ENCODE measurements at regions not wholly inside any gene's neighbourhood (a gene's known extent, or its start where the extent isn't known, plus 50 kb on each side); places are given as distances from the start of the nearest gene placed in this dataset.

DNA sequence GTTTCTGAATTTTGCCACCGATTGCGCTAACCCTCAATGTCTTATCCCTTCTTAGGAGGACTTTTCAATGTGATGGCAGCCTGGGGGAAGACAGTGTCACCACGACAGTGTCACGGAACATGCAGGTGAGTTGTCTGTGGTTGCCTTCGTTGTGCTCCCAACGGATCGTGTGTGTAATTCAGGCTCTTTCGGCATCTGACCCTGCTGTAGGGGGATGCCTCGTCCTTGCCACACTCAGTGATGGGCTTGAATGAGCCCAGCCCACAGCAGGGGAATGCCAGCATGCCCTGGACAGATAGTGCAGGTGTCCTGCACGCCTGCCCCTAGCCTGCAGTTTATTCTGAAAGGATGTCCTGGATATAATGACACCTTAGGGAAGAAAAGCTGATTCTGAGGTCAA is 123.8 kb upstream of the RTL1 start:
- Histone ChIP-seq H3K4me3 (ENCODE audit: low read depth, low read length) (no peak overlapping the region), H3K27ac (no peak overlapping the region), H3K36me3 (replicated peaks) (peaks cover 52% of the 10 kb centered on the region), H3K27me3 (replicated peaks) (no peaks in the 10 kb centered on the region)
- TF ChIP-seq, protein P1, sequence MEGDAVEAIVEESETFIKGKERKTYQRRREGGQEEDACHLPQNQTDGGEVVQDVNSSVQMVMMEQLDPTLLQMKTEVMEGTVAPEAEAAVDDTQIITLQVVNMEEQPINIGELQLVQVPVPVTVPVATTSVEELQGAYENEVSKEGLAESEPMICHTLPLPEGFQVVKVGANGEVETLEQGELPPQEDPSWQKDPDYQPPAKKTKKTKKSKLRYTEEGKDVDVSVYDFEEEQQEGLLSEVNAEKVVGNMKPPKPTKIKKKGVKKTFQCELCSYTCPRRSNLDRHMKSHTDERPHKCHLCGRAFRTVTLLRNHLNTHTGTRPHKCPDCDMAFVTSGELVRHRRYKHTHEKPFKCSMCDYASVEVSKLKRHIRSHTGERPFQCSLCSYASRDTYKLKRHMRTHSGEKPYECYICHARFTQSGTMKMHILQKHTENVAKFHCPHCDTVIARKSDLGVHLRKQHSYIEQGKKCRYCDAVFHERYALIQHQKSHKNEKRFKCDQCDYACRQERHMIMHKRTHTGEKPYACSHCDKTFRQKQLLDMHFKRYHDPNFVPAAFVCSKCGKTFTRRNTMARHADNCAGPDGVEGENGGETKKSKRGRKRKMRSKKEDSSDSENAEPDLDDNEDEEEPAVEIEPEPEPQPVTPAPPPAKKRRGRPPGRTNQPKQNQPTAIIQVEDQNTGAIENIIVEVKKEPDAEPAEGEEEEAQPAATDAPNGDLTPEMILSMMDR (IDR thresholded peaks at IDR 0.05; ENCODE audit: low read depth, low read length, missing control alignments): no peak
- no peak for DNase-seq
- in situ Hi-C loops (cut with HindIII; ENCODE audit: low pct_ligation_motif_present, low sequenced_read_pairs): no loop called here

DNA sequence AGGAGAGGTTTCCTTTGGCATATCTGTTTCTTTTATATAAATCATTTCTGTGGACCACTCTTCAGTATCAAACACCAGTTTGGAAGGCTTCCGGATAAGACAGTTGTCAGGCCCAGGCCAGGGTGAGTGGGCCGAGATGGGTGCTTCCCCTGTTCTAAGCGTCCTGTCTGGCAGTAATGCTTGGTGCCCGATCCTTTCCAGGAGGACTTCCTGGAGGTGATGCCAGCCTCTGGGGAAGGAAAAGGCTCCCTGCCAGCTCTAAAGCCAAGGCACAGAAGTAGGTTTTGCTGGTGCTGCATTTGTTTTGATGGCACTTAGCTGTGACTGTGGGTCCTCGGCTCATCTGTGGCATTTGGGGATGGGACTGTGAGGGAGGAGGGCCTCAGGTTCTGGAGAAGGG is 124.4 kb upstream of the RTL1 start:
- DNase-seq: no peak
- Histone ChIP-seq H3K36me3 (replicated peaks) (peaks cover 57% of the 10 kb centered on the region), H3K4me3 (ENCODE audit: low read depth, low read length) (no peak overlapping the region), H3K27ac (no peak overlapping the region), H3K27me3 (replicated peaks) (no peaks in the 10 kb centered on the region)
- in situ Hi-C loops (cut with HindIII; ENCODE audit: low pct_ligation_motif_present, low sequenced_read_pairs): no loop called here
- TF ChIP-seq, protein P1 (IDR thresholded peaks at IDR 0.05; ENCODE audit: low read depth, low read length, missing control alignments): no peak

DNA sequence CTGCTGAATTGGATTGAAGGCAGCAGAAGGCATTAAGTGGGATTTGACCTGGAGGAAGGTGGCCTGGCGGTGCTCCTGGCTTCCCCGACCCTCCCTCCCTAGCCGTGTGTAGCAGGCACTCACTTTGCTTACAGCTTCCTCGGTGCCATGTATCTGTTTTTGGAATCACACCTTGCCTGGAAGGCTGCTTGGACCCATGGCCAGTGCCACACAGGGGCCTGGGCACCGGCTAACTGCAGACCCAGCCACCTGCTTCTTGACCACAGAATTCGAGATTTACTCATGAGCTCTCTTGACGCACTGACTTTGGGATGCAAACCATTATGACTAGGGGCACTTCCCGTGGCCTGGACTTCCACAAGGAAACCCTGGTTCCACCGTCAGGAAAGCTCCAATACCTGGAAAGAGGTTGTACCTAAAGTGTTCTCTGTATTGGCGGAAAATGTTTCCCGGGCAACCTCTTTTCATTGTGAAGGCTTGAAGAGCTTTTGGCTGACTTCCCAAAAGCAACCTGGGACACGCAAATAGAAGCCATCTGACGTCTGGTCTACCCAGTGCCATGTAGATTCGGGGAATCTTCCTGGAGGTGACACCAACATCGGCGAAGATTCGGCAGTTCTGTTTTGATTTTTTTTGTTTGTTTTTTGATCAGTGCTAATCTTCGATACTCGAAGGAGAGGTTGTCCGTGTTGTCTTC is 125.6 kb upstream of the RTL1 start:
- in situ Hi-C loops (cut with HindIII; ENCODE audit: low pct_ligation_motif_present, low sequenced_read_pairs): no loop called here
- Histone ChIP-seq H3K4me3 (ENCODE audit: low read depth, low read length) (no peak overlapping the region), H3K27me3 (replicated peaks) (no peaks in the 10 kb centered on the region), H3K27ac (no peak overlapping the region), H3K36me3 (replicated peaks) (peaks cover 54% of the 10 kb centered on the region)
- DNase-seq: no peak
- TF ChIP-seq, protein P1 (IDR thresholded peaks at IDR 0.05; ENCODE audit: low read depth, low read length, missing control alignments): no peak

DNA sequence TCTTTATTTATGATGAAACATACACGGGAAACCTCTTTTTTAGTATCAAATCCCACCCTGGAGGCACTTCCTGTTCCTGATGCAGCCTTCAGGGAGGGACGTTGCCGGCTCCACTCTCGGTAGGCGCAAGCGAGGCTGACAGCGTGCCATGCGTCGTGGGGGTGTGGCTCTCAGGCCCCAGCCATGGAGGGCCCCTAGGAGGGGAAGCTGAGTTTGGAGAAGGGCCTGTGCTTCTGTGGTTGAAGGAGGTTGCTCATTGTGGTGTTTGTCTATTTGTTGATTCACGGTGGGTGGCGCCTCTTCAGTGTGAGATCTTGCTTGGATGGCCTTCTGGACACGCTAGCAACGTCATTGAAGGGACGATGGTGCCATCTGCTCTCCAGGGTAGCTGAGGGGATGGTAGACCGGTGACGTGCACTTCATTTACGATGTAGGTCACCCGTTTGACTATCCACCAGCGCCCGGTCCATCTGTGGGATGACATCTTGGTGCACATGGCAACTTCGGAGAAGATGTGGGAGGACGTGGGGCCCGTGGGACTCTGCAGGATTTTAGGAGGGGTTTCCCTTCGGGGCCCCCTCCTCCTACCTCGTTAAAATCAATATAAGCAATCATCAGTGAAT is 126.3 kb upstream of the RTL1 start:
- H3K27me3 ChIP-seq (replicated peaks): no peaks in the 10 kb centered on the region
- in situ Hi-C loops (cut with HindIII; ENCODE audit: low pct_ligation_motif_present, low sequenced_read_pairs): no loop called here

DNA sequence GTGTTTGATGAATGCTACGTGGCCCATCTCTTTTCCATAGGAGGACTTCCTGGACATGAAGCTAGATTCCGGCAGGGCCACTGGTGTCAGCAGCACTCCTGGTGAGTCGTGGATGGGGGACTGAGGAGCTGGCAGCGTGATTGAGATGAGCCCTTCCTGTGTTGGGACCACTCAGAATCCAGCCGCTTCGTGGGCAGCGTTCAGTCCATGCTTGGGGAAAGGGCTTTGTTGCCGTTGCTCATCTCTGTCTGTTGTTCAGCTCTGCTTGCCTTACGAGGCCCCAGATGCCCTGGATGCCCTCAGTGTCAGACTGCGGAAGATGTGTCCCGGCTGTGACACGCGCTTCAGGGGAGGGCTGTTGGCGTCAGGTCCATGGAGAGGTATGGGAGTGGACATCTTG is 127.1 kb upstream of the RTL1 start:
- Histone ChIP-seq H3K27ac (no peak overlapping the region), H3K27me3 (replicated peaks) (no peaks in the 10 kb centered on the region), H3K36me3 (replicated peaks) (peaks cover 54% of the 10 kb centered on the region), H3K4me3 (ENCODE audit: low read depth, low read length) (no peak overlapping the region)
- no peak for DNase-seq
- in situ Hi-C loops (cut with HindIII; ENCODE audit: low pct_ligation_motif_present, low sequenced_read_pairs): no loop called here
- TF ChIP-seq, protein P1 (IDR thresholded peaks at IDR 0.05; ENCODE audit: low read depth, low read length, missing control alignments): no peak

More for the DNA sequence above, 126.3 kb upstream of the RTL1 start:
- TF ChIP-seq, protein P1 (IDR thresholded peaks at IDR 0.05; ENCODE audit: low read depth, low read length, missing control alignments): no peak
- H3K4me3 ChIP-seq (ENCODE audit: low read depth, low read length): no peak overlapping the region
- no peak for DNase-seq
- peaks cover 50% of the 10 kb centered on the region for H3K36me3 ChIP-seq (replicated peaks)
- H3K27ac ChIP-seq: no peak overlapping the region

All from brain microvascular endothelial cell (primary cell).